ENCODE measurements at regions not wholly inside any gene's neighbourhood (a gene's known extent, or its start where the extent isn't known, plus 50 kb on each side); places are given as distances from the start of the nearest gene placed in this dataset.

DNA sequence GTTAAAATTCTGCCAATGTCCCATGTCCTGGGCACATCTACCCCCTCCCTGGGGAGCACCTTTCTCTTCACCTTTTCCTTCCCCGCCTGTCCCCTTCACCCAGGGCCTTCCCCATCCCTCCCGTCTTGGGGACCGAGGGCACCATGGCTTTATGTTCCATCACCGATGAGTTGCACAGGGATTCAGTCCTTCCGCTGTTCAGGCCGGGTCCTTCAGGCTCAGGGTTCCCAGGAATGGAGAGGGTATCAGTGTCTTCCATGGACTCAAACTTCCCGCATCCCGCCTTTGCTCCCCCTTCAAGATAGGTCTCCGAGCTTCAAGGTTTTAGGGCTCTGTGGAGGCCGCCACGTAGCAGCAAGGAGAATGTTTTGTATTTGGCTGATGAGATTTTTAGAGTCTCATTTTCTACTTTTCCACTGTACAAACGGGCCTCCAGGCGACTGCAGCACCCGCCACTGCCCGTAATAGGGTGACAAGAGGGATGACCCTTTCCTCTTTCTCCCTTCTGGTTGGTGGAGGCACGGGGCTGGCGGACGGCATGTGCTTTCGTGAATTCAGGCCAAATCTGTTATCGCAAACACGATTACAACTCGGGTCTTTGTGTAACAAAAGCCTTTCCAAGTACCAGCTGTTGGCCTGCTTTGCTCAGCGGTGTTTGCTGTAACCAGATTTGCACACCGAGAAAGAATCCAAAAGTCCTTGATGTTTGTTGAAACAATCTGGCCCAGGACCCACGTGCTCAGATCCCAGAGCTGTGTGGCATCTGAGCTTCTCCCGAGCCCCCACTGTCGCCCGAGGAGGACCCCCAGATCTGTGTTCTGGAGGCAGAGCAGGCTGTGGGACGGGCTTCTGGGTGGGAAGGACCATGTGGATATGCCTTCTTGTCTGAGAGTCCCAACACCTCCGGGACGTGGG is 236.3 kb downstream of the SEC14L1 start (continued):
- TF ChIP-seq EZH2 (conservative IDR thresholded peaks at IDR 0.05; ENCODE audit: low read depth, low read length) (no peak), FOXK2 (IDR thresholded peaks at IDR 0.05) (peak; percentile 36; the same call in 1 of the 2 replicates), TFDP2 (CRISPR knock-in tag; IDR thresholded peaks at IDR 0.05) (peak; percentile 29; the same call in 1 of the 2 replicates), MIER3 (CRISPR knock-in tag; IDR thresholded peaks at IDR 0.05; ENCODE audit: borderline replicate concordance) (peak; percentile 63; the same call in 1 of the 2 replicates), FOXA3 (CRISPR knock-in tag; IDR thresholded peaks at IDR 0.05) (peak; percentile 82), ZXDC (CRISPR knock-in tag; IDR thresholded peaks at IDR 0.05) (peak; percentile 47; the same call in 1 of the 2 replicates), THRA (CRISPR knock-in tag; IDR thresholded peaks at IDR 0.05; ENCODE audit: borderline replicate concordance) (peak; percentile 78), NR3C1 (CRISPR knock-in tag; IDR thresholded peaks at IDR 0.05) (no peak), ZNF687 (CRISPR knock-in tag; IDR thresholded peaks at IDR 0.05) (peak; percentile 83), ZBTB21 (CRISPR knock-in tag; IDR thresholded peaks at IDR 0.05) (no peak), MEF2D (CRISPR knock-in tag; IDR thresholded peaks at IDR 0.05) (peak; percentile 3; the same call in 1 of the 2 replicates)
- TF ChIP-seq, protein P1, sequence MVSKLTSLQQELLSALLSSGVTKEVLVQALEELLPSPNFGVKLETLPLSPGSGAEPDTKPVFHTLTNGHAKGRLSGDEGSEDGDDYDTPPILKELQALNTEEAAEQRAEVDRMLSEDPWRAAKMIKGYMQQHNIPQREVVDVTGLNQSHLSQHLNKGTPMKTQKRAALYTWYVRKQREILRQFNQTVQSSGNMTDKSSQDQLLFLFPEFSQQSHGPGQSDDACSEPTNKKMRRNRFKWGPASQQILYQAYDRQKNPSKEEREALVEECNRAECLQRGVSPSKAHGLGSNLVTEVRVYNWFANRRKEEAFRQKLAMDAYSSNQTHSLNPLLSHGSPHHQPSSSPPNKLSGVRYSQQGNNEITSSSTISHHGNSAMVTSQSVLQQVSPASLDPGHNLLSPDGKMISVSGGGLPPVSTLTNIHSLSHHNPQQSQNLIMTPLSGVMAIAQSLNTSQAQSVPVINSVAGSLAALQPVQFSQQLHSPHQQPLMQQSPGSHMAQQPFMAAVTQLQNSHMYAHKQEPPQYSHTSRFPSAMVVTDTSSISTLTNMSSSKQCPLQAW (CRISPR knock-in tag; IDR thresholded peaks at IDR 0.05), result peak; percentile 36; the same call in 1 of the 2 replicates
- TF ChIP-seq, protein P2, sequence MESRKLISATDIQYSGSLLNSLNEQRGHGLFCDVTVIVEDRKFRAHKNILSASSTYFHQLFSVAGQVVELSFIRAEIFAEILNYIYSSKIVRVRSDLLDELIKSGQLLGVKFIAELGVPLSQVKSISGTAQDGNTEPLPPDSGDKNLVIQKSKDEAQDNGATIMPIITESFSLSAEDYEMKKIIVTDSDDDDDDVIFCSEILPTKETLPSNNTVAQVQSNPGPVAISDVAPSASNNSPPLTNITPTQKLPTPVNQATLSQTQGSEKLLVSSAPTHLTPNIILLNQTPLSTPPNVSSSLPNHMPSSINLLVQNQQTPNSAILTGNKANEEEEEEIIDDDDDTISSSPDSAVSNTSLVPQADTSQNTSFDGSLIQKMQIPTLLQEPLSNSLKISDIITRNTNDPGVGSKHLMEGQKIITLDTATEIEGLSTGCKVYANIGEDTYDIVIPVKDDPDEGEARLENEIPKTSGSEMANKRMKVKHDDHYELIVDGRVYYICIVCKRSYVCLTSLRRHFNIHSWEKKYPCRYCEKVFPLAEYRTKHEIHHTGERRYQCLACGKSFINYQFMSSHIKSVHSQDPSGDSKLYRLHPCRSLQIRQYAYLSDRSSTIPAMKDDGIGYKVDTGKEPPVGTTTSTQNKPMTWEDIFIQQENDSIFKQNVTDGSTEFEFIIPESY (CRISPR knock-in tag; IDR thresholded peaks at IDR 0.05), result peak; percentile 99

Data from HepG2 (cell line).